ENCODE measurements at regions not wholly inside any gene's neighbourhood (a gene's known extent, or its start where the extent isn't known, plus 50 kb on each side); places are given as distances from the start of the nearest gene placed in this dataset.
"Not testable (repeated sequence)": the region's sequence is repeated elsewhere in the genome, so short reads cannot be mapped to it uniquely, and the experiment has no call there.

GRCh38 chr12:42030588-42030987 lies 114.1 kb downstream of the GXYLT1 start:
- no peak for DNase-seq (ENCODE audit: low spot score)
- FAIRE-seq: no peak

- DNase-seq (ENCODE audit: low spot score) (no peak), FAIRE-seq (no peak)
These were observed 117.1 kb downstream of the GXYLT1 start for GRCh38 chr12:42027546-42027945.

GRCh38 chr12:42024495-42024830 lies 120.2 kb downstream of the GXYLT1 start:
- FAIRE-seq (no peak), DNase-seq (ENCODE audit: low spot score) (no peak)

- peak; percentile 82 for DNase-seq (ENCODE audit: low spot score)
- FAIRE-seq: peak; percentile 76
These were observed 120.8 kb downstream of the GXYLT1 start for GRCh38 chr12:42023733-42024494.

- not testable (repeated sequence) for DNase-seq (ENCODE audit: low spot score); FAIRE-seq
These were observed 122.7 kb downstream of the GXYLT1 start for GRCh38 chr12:42021937-42022336.

- no peak for FAIRE-seq
- DNase-seq (ENCODE audit: low spot score): no peak
These were observed 123.2 kb downstream of the GXYLT1 start for GRCh38 chr12:42021469-42021868.

- FAIRE-seq: no peak
These were observed 124.4 kb downstream of the GXYLT1 start for GRCh38 chr12:42020226-42020625.

GRCh38 chr12:42019746-42020145 lies 124.9 kb downstream of the GXYLT1 start:
- no peak for DNase-seq (ENCODE audit: low spot score)
- FAIRE-seq: no peak

More at GRCh38 chr12:42020226-42020625, 124.4 kb downstream of the GXYLT1 start:
- no peak for DNase-seq (ENCODE audit: low spot score)

- DNase-seq (ENCODE audit: low spot score) (no peak), FAIRE-seq (no peak)
These were observed 127.6 kb downstream of the GXYLT1 start for GRCh38 chr12:42017051-42017450.

- no peak for DNase-seq (ENCODE audit: low spot score)
- FAIRE-seq: no peak
These were observed 129.6 kb downstream of the GXYLT1 start for GRCh38 chr12:42015051-42015461.

GRCh38 chr12:42012501-42012900 lies 132.2 kb downstream of the GXYLT1 start:
- FAIRE-seq; DNase-seq (ENCODE audit: low spot score): not testable (repeated sequence)

- no peak for DNase-seq (ENCODE audit: low spot score)
- no peak for FAIRE-seq
These were observed 134.0 kb downstream of the GXYLT1 start for GRCh38 chr12:42010715-42011114.

GRCh38 chr12:42010257-42010656 lies 134.4 kb downstream of the GXYLT1 start:
- FAIRE-seq: no peak
- DNase-seq (ENCODE audit: low spot score): no peak

GRCh38 chr12:42008996-42009395 lies 135.7 kb downstream of the GXYLT1 start:
- FAIRE-seq: no peak
- DNase-seq (ENCODE audit: low spot score): no peak

GRCh38 chr12:42003031-42003430 lies 141.6 kb downstream of the GXYLT1 start:
- FAIRE-seq (peak; percentile 46), DNase-seq (ENCODE audit: low spot score) (no peak)

GRCh38 chr12:42002563-42002962 lies 142.1 kb downstream of the GXYLT1 start:
- DNase-seq (ENCODE audit: low spot score) (no peak), FAIRE-seq (no peak)

GRCh38 chr12:41998436-41998835 lies 146.2 kb downstream of the GXYLT1 start:
- no peak for FAIRE-seq
- DNase-seq (ENCODE audit: low spot score): no peak

GRCh38 chr12:41993283-41993682 lies 151.4 kb downstream of the GXYLT1 start:
- FAIRE-seq: no peak

GRCh38 chr12:41992692-41993215 lies 151.9 kb downstream of the GXYLT1 start:
- DNase-seq (ENCODE audit: low spot score) (no peak), FAIRE-seq (no peak)

More at GRCh38 chr12:41993283-41993682, 151.4 kb downstream of the GXYLT1 start:
- DNase-seq (ENCODE audit: low spot score): no peak

GRCh38 chr12:41992022-41992421 lies 152.7 kb downstream of the GXYLT1 start:
- FAIRE-seq: peak; percentile 73
- no peak for DNase-seq (ENCODE audit: low spot score)

GRCh38 chr12:41988715-41989114 lies 156.0 kb downstream of the GXYLT1 start:
- DNase-seq (ENCODE audit: low spot score) (no peak), FAIRE-seq (no peak)

GRCh38 chr12:41986513-41986912 lies 158.2 kb downstream of the GXYLT1 start:
- FAIRE-seq; DNase-seq (ENCODE audit: low spot score): not testable (repeated sequence)

- DNase-seq (ENCODE audit: low spot score) (no peak), FAIRE-seq (no peak)
These were observed 160.8 kb downstream of the GXYLT1 start for GRCh38 chr12:41983856-41984255.

Measured in urothelium cell line (cell line).